ENCODE measurements at regions not wholly inside any gene's neighbourhood (a gene's known extent, or its start where the extent isn't known, plus 50 kb on each side); places are given as distances from the start of the nearest gene placed in this dataset.

GRCh38 chr17:77281904-77282367 is 141.2 kb downstream of the SEC14L1 start:
- Mint-ChIP-seq H3K27ac (ENCODE audit: unreplicated experiment) (peak overlapping the region; percentile 76), H3K4me1 (ENCODE audit: unreplicated experiment) (peaks cover 15% of the 10 kb centered on the region), H3K36me3 (ENCODE audit: low read depth, unreplicated experiment) (no peaks in the 10 kb centered on the region), H3K4me3 (ENCODE audit: unreplicated experiment) (peak overlapping the region; percentile 86), H3K9me3 (ENCODE audit: unreplicated experiment) (no peaks in the 10 kb centered on the region), H3K27me3 (ENCODE audit: unreplicated experiment) (peaks cover 19% of the 10 kb centered on the region)
- TF ChIP-seq CTCF (IDR thresholded peaks at IDR 0.05; ENCODE audit: unreplicated experiment) = no peak
- no peak for DNase-seq (ENCODE audit: low spot score)

GRCh38 chr17:77282524-77283515 is 142.1 kb downstream of the SEC14L1 start:
- DNase-seq (ENCODE audit: low spot score) = no peak
- H3K4me1 Mint-ChIP-seq (ENCODE audit: unreplicated experiment) = peaks cover 21% of the 10 kb centered on the region
- H3K9me3 Mint-ChIP-seq (ENCODE audit: unreplicated experiment) = no peaks in the 10 kb centered on the region
- no peak for TF ChIP-seq CTCF (IDR thresholded peaks at IDR 0.05; ENCODE audit: unreplicated experiment)
- H3K27ac Mint-ChIP-seq (ENCODE audit: unreplicated experiment) = peak overlapping the region; percentile 76
- H3K4me3 Mint-ChIP-seq (ENCODE audit: unreplicated experiment) = no peak overlapping the region
- H3K27me3 Mint-ChIP-seq (ENCODE audit: unreplicated experiment) = peaks cover 19% of the 10 kb centered on the region
- no peaks in the 10 kb centered on the region for H3K36me3 Mint-ChIP-seq (ENCODE audit: low read depth, unreplicated experiment)

GRCh38 chr17:77284023-77284617 is 143.4 kb downstream of the SEC14L1 start:
- H3K4me3 Mint-ChIP-seq (ENCODE audit: unreplicated experiment) = no peak overlapping the region
- peaks cover 25% of the 10 kb centered on the region for H3K4me1 Mint-ChIP-seq (ENCODE audit: unreplicated experiment)
- no peak for DNase-seq (ENCODE audit: low spot score)
- H3K27ac Mint-ChIP-seq (ENCODE audit: unreplicated experiment) = no peak overlapping the region
- H3K9me3 Mint-ChIP-seq (ENCODE audit: unreplicated experiment) = no peaks in the 10 kb centered on the region
- peaks cover 20% of the 10 kb centered on the region for H3K27me3 Mint-ChIP-seq (ENCODE audit: unreplicated experiment)
- no peaks in the 10 kb centered on the region for H3K36me3 Mint-ChIP-seq (ENCODE audit: low read depth, unreplicated experiment)
- no peak for TF ChIP-seq CTCF (IDR thresholded peaks at IDR 0.05; ENCODE audit: unreplicated experiment)

- Mint-ChIP-seq H3K27ac (ENCODE audit: unreplicated experiment) (no peak overlapping the region), H3K36me3 (ENCODE audit: low read depth, unreplicated experiment) (no peaks in the 10 kb centered on the region), H3K27me3 (ENCODE audit: unreplicated experiment) (peaks cover 13% of the 10 kb centered on the region), H3K4me1 (ENCODE audit: unreplicated experiment) (peaks cover 22% of the 10 kb centered on the region), H3K4me3 (ENCODE audit: unreplicated experiment) (no peak overlapping the region), H3K9me3 (ENCODE audit: unreplicated experiment) (no peaks in the 10 kb centered on the region)
- no peak for DNase-seq (ENCODE audit: low spot score)
- TF ChIP-seq CTCF (IDR thresholded peaks at IDR 0.05; ENCODE audit: unreplicated experiment) = no peak
Observed at GRCh38 chr17:77285594-77286390, 145.0 kb downstream of the SEC14L1 start.
